ENCODE measurements at regions not wholly inside any gene's neighbourhood (a gene's known extent, or its start where the extent isn't known, plus 50 kb on each side); places are given as distances from the start of the nearest gene placed in this dataset.

GRCh38 chr5:4777435-4777834 lies 362.7 kb upstream of the ADAMTS16 start:
- no peak for TF ChIP-seq SP1 (IDR thresholded peaks at IDR 0.05)
- no peak for TF ChIP-seq BHLHE40 (IDR thresholded peaks at IDR 0.05; ENCODE audit: borderline replicate concordance)
- no peak for TF ChIP-seq ZNF384 (IDR thresholded peaks at IDR 0.05)
- TF ChIP-seq HDGF (IDR thresholded peaks at IDR 0.05; ENCODE audit: borderline replicate concordance): no peak
- TF ChIP-seq LEF1 (IDR thresholded peaks at IDR 0.05; ENCODE audit: borderline replicate concordance): no peak
- TF ChIP-seq TARDBP (IDR thresholded peaks at IDR 0.05): no peak
- no peak for TF ChIP-seq L3MBTL2 (conservative IDR thresholded peaks at IDR 0.05)

All from HEK293T (cell line).